ENCODE measurements at regions not wholly inside any gene's neighbourhood (a gene's known extent, or its start where the extent isn't known, plus 50 kb on each side); places are given as distances from the start of the nearest gene placed in this dataset.

DNA sequence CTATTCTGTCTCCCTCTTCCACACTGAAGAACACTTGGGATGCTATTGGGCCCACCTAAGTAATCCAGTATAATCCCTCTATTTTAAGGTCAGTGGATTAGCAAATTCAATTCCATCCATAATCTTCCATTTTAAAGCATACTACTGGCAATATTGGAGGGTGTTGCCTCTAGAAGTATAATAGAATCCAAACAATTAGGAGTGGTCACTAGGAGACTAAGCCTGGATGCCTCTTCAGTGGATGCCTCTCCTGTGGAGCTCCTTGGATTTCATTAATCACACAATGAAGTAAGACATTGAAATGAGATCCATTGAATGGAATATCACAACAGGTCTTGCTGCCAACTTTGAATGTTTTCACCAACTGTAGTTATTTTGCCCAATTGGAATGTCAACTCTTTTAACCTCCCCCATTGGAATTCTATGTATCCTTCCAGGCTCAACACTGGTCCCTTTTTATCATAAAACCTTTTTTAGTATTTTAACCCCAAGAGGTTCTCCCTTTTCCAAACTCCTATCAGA lies 311.6 kb downstream of the PLK2 start:
- Histone ChIP-seq H3K4me2 (ENCODE audit: low read length) (no peak overlapping the region), H3K27ac (ENCODE audit: low read depth, low read length, poor library complexity, severe bottlenecking) (no peak overlapping the region), H4K20me1 (ENCODE audit: insufficient read depth, low read length) (no peaks in the 10 kb centered on the region), H3K27me3 (ENCODE audit: insufficient read depth, low read length) (no peaks in the 10 kb centered on the region), H3K9ac (ENCODE audit: low read length) (no peak overlapping the region), H3K4me1 (ENCODE audit: insufficient read depth, low read length, severe bottlenecking) (no peaks in the 10 kb centered on the region), H2AFZ (ENCODE audit: low read length) (no peak overlapping the region), H3K9me3 (ENCODE audit: low read length) (no peaks in the 10 kb centered on the region), H3K79me2 (ENCODE audit: insufficient read depth, low read length) (no peaks in the 10 kb centered on the region), H3K4me3 (ENCODE audit: low read depth, low read length, poor library complexity, severe bottlenecking) (no peak overlapping the region), H3F3A (ENCODE audit: insufficient read depth, low read length) (no peaks in the 10 kb centered on the region), H3K36me3 (ENCODE audit: insufficient read depth, low read length) (no peaks in the 10 kb centered on the region), H3K9me2 (ENCODE audit: low read depth, low read length) (no peaks in the 10 kb centered on the region)
- no peak for TF ChIP-seq EZH2 (IDR thresholded peaks at IDR 0.05; ENCODE audit: borderline replicate concordance, low read length)
- TF ChIP-seq, protein P1, sequence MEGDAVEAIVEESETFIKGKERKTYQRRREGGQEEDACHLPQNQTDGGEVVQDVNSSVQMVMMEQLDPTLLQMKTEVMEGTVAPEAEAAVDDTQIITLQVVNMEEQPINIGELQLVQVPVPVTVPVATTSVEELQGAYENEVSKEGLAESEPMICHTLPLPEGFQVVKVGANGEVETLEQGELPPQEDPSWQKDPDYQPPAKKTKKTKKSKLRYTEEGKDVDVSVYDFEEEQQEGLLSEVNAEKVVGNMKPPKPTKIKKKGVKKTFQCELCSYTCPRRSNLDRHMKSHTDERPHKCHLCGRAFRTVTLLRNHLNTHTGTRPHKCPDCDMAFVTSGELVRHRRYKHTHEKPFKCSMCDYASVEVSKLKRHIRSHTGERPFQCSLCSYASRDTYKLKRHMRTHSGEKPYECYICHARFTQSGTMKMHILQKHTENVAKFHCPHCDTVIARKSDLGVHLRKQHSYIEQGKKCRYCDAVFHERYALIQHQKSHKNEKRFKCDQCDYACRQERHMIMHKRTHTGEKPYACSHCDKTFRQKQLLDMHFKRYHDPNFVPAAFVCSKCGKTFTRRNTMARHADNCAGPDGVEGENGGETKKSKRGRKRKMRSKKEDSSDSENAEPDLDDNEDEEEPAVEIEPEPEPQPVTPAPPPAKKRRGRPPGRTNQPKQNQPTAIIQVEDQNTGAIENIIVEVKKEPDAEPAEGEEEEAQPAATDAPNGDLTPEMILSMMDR (IDR thresholded peaks at IDR 0.05; ENCODE audit: low read length): no peak

DNA sequence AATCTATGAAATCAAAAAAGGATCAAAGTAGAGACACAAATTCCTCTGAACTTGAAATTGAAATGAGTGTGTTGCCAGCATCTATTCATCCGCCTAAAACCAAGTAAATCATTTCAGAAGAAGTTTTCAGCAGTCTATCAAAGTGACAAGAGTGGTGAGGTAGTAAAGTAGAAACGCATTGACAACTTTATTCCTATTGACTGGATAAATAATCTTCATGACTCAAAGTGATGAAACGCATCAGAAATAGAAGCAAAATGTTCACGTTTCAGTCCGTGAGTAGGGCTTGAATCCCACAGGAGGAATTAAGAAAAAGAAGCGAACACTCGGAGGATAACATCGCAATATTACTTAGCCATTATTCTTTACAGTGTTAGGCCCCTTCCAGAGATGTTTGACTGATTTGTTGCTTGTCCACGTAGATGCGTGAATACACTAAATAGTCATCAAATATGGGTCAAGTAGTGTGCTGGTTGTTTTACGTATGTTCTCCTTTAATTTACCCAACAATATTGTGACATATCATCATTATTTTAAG lies 314.4 kb downstream of the PLK2 start:
- H3F3A ChIP-seq (ENCODE audit: insufficient read depth, low read length): no peaks in the 10 kb centered on the region
- TF ChIP-seq, protein P1 (IDR thresholded peaks at IDR 0.05; ENCODE audit: low read length): no peak
- no peak for TF ChIP-seq EZH2 (IDR thresholded peaks at IDR 0.05; ENCODE audit: borderline replicate concordance, low read length)

DNA sequence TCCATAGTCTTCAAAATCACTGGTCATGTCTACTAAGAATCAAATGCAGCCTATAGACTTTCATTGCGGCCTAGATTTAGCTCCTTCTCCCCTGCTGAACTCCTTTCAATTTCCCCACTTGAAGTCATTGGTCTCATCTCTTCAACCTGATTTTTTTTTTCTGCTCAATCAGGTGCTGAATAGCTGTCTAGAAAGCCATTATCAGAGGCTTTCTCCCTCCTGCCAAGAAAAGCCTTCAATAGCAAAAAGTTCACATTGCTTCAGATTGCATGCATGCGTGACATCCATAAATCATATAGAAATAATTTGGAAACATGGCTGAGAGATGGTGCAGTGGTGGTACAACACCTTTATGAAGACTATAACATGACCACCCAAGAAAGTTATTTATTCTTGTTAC lies 316.2 kb downstream of the PLK2 start:
- no peak overlapping the region for H3K27ac ChIP-seq (ENCODE audit: low read depth, low read length, poor library complexity, severe bottlenecking)
- H3F3A ChIP-seq (ENCODE audit: insufficient read depth, low read length): no peaks in the 10 kb centered on the region
- H3K4me3 ChIP-seq (ENCODE audit: low read depth, low read length, poor library complexity, severe bottlenecking): no peak overlapping the region
- no peaks in the 10 kb centered on the region for H3K9me3 ChIP-seq (ENCODE audit: low read length)
- H4K20me1 ChIP-seq (ENCODE audit: insufficient read depth, low read length): no peaks in the 10 kb centered on the region
- no peaks in the 10 kb centered on the region for H3K4me1 ChIP-seq (ENCODE audit: insufficient read depth, low read length, severe bottlenecking)
- H3K36me3 ChIP-seq (ENCODE audit: insufficient read depth, low read length): no peaks in the 10 kb centered on the region
- no peaks in the 10 kb centered on the region for H3K9me2 ChIP-seq (ENCODE audit: low read depth, low read length)
- H3K4me2 ChIP-seq (ENCODE audit: low read length): no peak overlapping the region
- TF ChIP-seq, protein P1 (IDR thresholded peaks at IDR 0.05; ENCODE audit: low read length): no peak
- TF ChIP-seq EZH2 (IDR thresholded peaks at IDR 0.05; ENCODE audit: borderline replicate concordance, low read length): no peak
- H3K27me3 ChIP-seq (ENCODE audit: insufficient read depth, low read length): no peaks in the 10 kb centered on the region
- H3K79me2 ChIP-seq (ENCODE audit: insufficient read depth, low read length): no peaks in the 10 kb centered on the region
- no peak overlapping the region for H2AFZ ChIP-seq (ENCODE audit: low read length)
- H3K9ac ChIP-seq (ENCODE audit: low read length): no peak overlapping the region

More for the DNA sequence above, 314.4 kb downstream of the PLK2 start:
- Histone ChIP-seq H3K36me3 (ENCODE audit: insufficient read depth, low read length) (no peaks in the 10 kb centered on the region), H3K4me3 (ENCODE audit: low read depth, low read length, poor library complexity, severe bottlenecking) (no peak overlapping the region), H3K9me2 (ENCODE audit: low read depth, low read length) (no peaks in the 10 kb centered on the region), H3K4me2 (ENCODE audit: low read length) (no peak overlapping the region), H4K20me1 (ENCODE audit: insufficient read depth, low read length) (no peaks in the 10 kb centered on the region), H3K79me2 (ENCODE audit: insufficient read depth, low read length) (no peaks in the 10 kb centered on the region), H2AFZ (ENCODE audit: low read length) (no peak overlapping the region), H3K27me3 (ENCODE audit: insufficient read depth, low read length) (no peaks in the 10 kb centered on the region), H3K4me1 (ENCODE audit: insufficient read depth, low read length, severe bottlenecking) (no peaks in the 10 kb centered on the region), H3K9ac (ENCODE audit: low read length) (no peak overlapping the region), H3K27ac (ENCODE audit: low read depth, low read length, poor library complexity, severe bottlenecking) (no peak overlapping the region), H3K9me3 (ENCODE audit: low read length) (no peaks in the 10 kb centered on the region)
